Hematopoietic multipotent progenitor cell (in vitro differentiated cells): ENCODE measurements at regions not wholly inside any gene's neighbourhood (a gene's known extent, or its start where the extent isn't known, plus 50 kb on each side); places are given as distances from the start of the nearest gene placed in this dataset.
A peak's percentile ranks its signal among the peaks of the same experiment; 100 is the strongest.

ENCODE experiments used
- DNase-seq, 3 donors: peaks; one replicate each; pipeline ENCODE4 v3.0.0-alpha.2; 2011 to 2015; ENCODE audit warnings: low read depth in 2 of 3, low spot score in 2 of 3

GRCh38 chr12:71011261-71011660 lies 90.7 kb upstream of the PTPRR start:
- DNase-seq = no peak

GRCh38 chr12:71010143-71010479 lies 89.6 kb upstream of the PTPRR start:
- no peak for DNase-seq

GRCh38 chr12:71009430-71010142 lies 89.0 kb upstream of the PTPRR start:
- DNase-seq = peak in 1 of 3 donors; percentile 22

- DNase-seq = peak in 1 of 3 donors; percentile 49
Observed at GRCh38 chr12:71008616-71009015, 88.1 kb upstream of the PTPRR start.

- no peak for DNase-seq
Observed at GRCh38 chr12:71007781-71008404, 87.4 kb upstream of the PTPRR start.

- peak in 1 of 3 donors; percentile 21 for DNase-seq
Observed at GRCh38 chr12:71007020-71007419, 86.5 kb upstream of the PTPRR start.

GRCh38 chr12:71005166-71005565 lies 84.6 kb upstream of the PTPRR start:
- DNase-seq = no peak

GRCh38 chr12:71004578-71004977 lies 84.0 kb upstream of the PTPRR start:
- DNase-seq = no peak

- DNase-seq = no peak
Observed at GRCh38 chr12:71000748-71001147, 80.2 kb upstream of the PTPRR start.

GRCh38 chr12:71000255-71000654 lies 79.7 kb upstream of the PTPRR start:
- no peak for DNase-seq

GRCh38 chr12:70994217-70994788 lies 73.8 kb upstream of the PTPRR start:
- no peak for DNase-seq

GRCh38 chr12:70989232-70989631 lies 68.7 kb upstream of the PTPRR start:
- no peak for DNase-seq

- DNase-seq = no peak
Observed at GRCh38 chr12:70985850-70986249, 65.3 kb upstream of the PTPRR start.

- DNase-seq = no peak
Observed at GRCh38 chr12:70983692-70984091, 63.2 kb upstream of the PTPRR start.

- no peak for DNase-seq
Observed at GRCh38 chr12:70982991-70983390, 62.5 kb upstream of the PTPRR start.

- DNase-seq = no peak
Observed at GRCh38 chr12:70982286-70982685, 61.7 kb upstream of the PTPRR start.

- no peak for DNase-seq
Observed at GRCh38 chr12:70971001-70971794, 50.7 kb upstream of the PTPRR start.
